Kidney (tissue), 13 donors: ENCODE measurements at regions not wholly inside any gene's neighbourhood (a gene's known extent, or its start where the extent isn't known, plus 50 kb on each side); places are given as distances from the start of the nearest gene placed in this dataset.

Source experiments
- DNase-seq, 5 donors: peaks; one replicate each; pipeline ENCODE4 v3.0.0-alpha.2; 2013 to 2020
- FAIRE-seq: peaks from 2 replicates; lab custom pipeline; 2012; peaks lifted over from hg19 to GRCh38; lab: Jason Lieb, UNC
- H3K27ac ChIP-seq, 2 donors: one replicate each; pipeline ENCODE4 v1.7.0; 2013; ENCODE audit warnings: low read depth in 2 of 2, low read length in 2 of 2, inconsistent platforms in 1 of 2
- H3K27me3 ChIP-seq: one replicate; pipeline ENCODE4 v1.7.1; 2013; ENCODE audit warnings: low read length, inconsistent platforms; ENCODE audit not compliant: control insufficient read depth, insufficient read depth
- H3K36me3 ChIP-seq, 3 donors: one replicate each; pipeline versions ENCODE4 v1.7.0 to v1.7.1; 2013; ENCODE audit warnings: low read length in 3 of 3, control low read depth in 1 of 3, inconsistent platforms in 1 of 3; ENCODE audit not compliant: insufficient read depth in 3 of 3, control insufficient read depth in 2 of 3
- H3K4me1 ChIP-seq, 3 donors: one replicate each; pipeline versions ENCODE4 v1.7.0 to v1.7.1; 2013; ENCODE audit warnings: low read length in 3 of 3, inconsistent platforms in 1 of 3, low read depth in 1 of 3; ENCODE audit not compliant: control insufficient read depth in 2 of 3, insufficient read depth in 2 of 3
- H3K4me3 ChIP-seq, 3 donors: one replicate each; pipeline versions ENCODE4 v1.7.0 to v1.8.1; 2013; ENCODE audit warnings: low read length in 3 of 3, control low read depth in 1 of 3, inconsistent platforms in 1 of 3
- H3K9ac ChIP-seq, 3 donors: one replicate each; pipeline versions ENCODE4 v1.7.0 to v1.7.1; 2013; ENCODE audit warnings: low read length in 3 of 3, control low read depth in 1 of 3, inconsistent platforms in 1 of 3
- H3K9me3 ChIP-seq, 3 donors: one replicate each; pipeline versions ENCODE4 v1.7.0 to v1.7.1; 2013; ENCODE audit warnings: low read length in 3 of 3, control low read depth in 1 of 3, inconsistent platforms in 1 of 3; ENCODE audit not compliant: control insufficient read depth in 2 of 3, insufficient read depth in 1 of 3
- intact Hi-C: fragments of 100-400 bp; cut with DNase I; formaldehyde crosslinking; loops from one replicate; pipeline ENCODE4 v1.11.1; 2022
- TF ChIP-seq, protein P1 (sequence below): IDR thresholded peaks from 3 replicates; pipeline ENCODE4 v1.5.1; 2012; ENCODE audit warnings: mild to moderate bottlenecking, moderate library complexity, borderline replicate concordance; ENCODE audit not compliant: insufficient read depth; ENCODE audit errors: extremely low read depth
- donor health status: control.
- donor health status: control.
- donor health status: control.
- donor health status: control.
- donor health status: control.
- donor health status: DM: yes; HTN: yes; CAD: no.
- donor health status: Normal renal cell carcinoma (clear cell type).

DNA sequence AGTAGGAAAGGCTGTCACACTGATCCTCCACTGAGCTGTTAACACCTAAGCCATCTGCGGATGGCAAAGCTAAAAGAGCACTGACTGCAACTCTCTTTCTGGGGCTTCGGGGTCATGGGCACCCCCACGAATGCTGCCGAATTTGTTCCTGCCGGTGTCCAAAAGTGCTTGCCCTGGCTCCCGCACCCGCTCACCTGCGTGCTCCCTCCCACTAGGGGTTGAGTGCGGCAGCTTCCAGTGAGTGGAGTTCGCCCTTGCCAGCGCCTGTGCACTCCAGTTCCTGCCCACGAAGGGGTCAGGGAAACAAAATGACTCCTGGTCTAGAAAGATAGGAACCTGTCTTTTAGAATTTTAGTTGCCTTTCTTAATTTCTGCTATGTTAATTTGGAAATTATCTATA, 78.7 kb downstream of the IFI44 start:
- H3K27me3 ChIP-seq = no peaks in the 10 kb centered on the region
- H3K4me3 ChIP-seq = no peak overlapping the region
- intact Hi-C loops = no loop called here
- H3K36me3 ChIP-seq = no peaks in the 10 kb centered on the region
- TF ChIP-seq, protein P1, sequence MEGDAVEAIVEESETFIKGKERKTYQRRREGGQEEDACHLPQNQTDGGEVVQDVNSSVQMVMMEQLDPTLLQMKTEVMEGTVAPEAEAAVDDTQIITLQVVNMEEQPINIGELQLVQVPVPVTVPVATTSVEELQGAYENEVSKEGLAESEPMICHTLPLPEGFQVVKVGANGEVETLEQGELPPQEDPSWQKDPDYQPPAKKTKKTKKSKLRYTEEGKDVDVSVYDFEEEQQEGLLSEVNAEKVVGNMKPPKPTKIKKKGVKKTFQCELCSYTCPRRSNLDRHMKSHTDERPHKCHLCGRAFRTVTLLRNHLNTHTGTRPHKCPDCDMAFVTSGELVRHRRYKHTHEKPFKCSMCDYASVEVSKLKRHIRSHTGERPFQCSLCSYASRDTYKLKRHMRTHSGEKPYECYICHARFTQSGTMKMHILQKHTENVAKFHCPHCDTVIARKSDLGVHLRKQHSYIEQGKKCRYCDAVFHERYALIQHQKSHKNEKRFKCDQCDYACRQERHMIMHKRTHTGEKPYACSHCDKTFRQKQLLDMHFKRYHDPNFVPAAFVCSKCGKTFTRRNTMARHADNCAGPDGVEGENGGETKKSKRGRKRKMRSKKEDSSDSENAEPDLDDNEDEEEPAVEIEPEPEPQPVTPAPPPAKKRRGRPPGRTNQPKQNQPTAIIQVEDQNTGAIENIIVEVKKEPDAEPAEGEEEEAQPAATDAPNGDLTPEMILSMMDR = no peak
- H3K27ac ChIP-seq = no peak overlapping the region
- H3K4me1 ChIP-seq = no peaks in the 10 kb centered on the region
- no peak for DNase-seq
- FAIRE-seq = no peak
- H3K9me3 ChIP-seq = no peaks in the 10 kb centered on the region
- H3K9ac ChIP-seq = no peak overlapping the region

DNA sequence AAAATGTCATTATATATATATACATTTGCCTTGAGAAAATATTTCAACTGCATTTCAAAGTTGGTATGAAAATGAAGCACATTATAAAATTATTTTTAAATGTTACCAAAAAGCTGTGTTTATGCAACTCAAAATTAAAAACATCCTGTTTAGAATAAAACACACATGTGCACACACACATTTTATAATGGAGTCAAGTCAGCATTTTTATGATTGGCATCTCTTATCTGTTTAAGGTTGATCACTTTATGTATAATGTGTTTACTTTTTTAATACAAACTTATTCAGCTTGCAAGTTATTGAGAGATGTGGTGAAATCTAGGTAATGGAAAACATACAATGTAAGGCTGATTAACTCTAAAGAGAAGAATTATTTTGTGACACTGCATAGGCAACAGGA, 80.4 kb downstream of the IFI44 start:
- intact Hi-C loops = no loop called here
- H3K9ac ChIP-seq = no peak overlapping the region
- H3K27me3 ChIP-seq = no peaks in the 10 kb centered on the region
- DNase-seq = no peak
- no peaks in the 10 kb centered on the region for H3K4me1 ChIP-seq
- no peak overlapping the region for H3K4me3 ChIP-seq
- no peak overlapping the region for H3K27ac ChIP-seq
- peak; percentile 33 for FAIRE-seq
- no peaks in the 10 kb centered on the region for H3K36me3 ChIP-seq
- TF ChIP-seq, protein P1 = no peak
- no peaks in the 10 kb centered on the region for H3K9me3 ChIP-seq

DNA sequence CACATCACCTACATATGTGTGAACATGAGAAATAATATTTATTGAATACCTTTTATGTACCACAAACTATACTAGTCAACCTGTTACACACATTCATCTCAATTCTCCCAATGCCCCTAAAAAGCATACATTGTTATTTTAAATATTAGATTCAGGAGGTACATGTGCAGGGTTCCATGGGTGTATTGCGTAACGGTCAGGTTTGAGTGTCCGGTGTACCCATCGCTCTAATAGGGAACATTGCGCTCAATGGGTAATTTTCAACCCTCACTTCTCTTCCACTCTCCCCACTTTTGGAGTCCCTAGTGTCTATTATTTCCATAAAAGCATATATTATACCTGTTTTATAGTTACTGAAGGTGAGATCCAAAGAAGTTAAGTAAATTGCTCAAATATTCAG, 82.0 kb downstream of the IFI44 start:
- Histone ChIP-seq H3K4me1 (no peaks in the 10 kb centered on the region), H3K27ac (no peak overlapping the region), H3K27me3 (no peaks in the 10 kb centered on the region), H3K9me3 (no peaks in the 10 kb centered on the region), H3K36me3 (no peaks in the 10 kb centered on the region), H3K9ac (no peak overlapping the region), H3K4me3 (no peak overlapping the region)
- no peak for DNase-seq
- intact Hi-C loops = no loop called here
- FAIRE-seq = no peak
- TF ChIP-seq, protein P1 = no peak

DNA sequence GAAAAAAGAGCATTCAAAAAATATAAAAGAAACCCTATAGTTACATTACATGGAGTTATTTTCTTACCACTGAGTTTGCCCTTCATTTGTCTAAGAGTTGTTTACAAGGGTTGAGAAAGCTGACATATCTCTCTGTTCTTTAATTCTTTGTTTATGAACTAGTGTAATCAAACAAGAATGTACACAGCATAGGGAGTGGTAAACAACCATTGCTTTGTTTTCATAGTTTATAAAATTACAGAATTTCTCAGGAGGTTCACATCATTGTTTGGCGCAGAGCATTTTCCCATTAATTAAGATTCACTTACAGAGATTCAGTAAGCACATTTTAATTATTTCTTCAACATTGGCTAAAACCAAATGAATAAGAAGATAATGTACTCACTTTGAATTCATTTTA, 87.6 kb downstream of the IFI44 start:
- Histone ChIP-seq H3K27me3 (no peaks in the 10 kb centered on the region), H3K36me3 (no peaks in the 10 kb centered on the region), H3K9me3 (no peaks in the 10 kb centered on the region), H3K4me3 (no peak overlapping the region), H3K9ac (no peak overlapping the region), H3K27ac (no peak overlapping the region), H3K4me1 (no peaks in the 10 kb centered on the region)
- DNase-seq = no peak
- intact Hi-C loops = no loop called here
- TF ChIP-seq, protein P1 = no peak
- FAIRE-seq = no peak
